Gastrocnemius medialis (tissue), 4 donors: ENCODE measurements at regions not wholly inside any gene's neighbourhood (a gene's known extent, or its start where the extent isn't known, plus 50 kb on each side); places are given as distances from the start of the nearest gene placed in this dataset.

Experiments
- POLR2A ChIP-seq, 2 donors: fragments of 450-650 bp; IDR thresholded peaks; one replicate each; pipeline ENCODE4 v1.6.1; 2017; ENCODE audit warnings: antibody characterized with exemption in 2 of 2, mild to moderate bottlenecking in 2 of 2, moderate library complexity in 2 of 2
- TF ChIP-seq, protein P1 (sequence below), 5 experiments: fragments of 450-650 bp in 3 of 5; fragments of 200-600 bp in 2 of 5; sonication (generic) in 2 of 5; IDR thresholded peaks in 4 of 5; conservative IDR thresholded peaks in 1 of 5; 1 replicate in 4 of 5; 2 replicates in 1 of 5; pipeline ENCODE4 v1.5.1; 2016 to 2019; ENCODE audit warnings: antibody characterized with exemption in 5 of 5, mild to moderate bottlenecking in 3 of 5, moderate library complexity in 3 of 5

DNA sequence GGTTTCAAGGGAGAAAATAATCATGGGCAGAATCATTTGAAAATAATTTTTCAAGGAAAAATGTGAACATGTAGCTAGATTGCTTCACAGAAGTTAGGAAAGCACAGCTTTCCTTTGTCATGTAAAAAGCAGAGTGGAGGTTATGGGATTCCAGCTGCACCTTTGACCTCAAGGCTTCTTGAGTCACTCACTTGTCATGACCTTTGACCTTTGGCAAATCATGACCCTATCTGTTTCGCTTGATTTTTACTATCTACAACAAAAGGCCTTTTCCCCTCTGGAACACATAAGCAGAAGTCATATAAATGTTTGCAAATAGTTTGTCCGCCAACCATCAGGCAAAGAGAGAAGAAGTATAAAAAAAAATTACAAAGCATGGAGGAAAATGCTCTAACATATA is 210.7 kb upstream of the MIR17HG start:
- TF ChIP-seq, protein P1, sequence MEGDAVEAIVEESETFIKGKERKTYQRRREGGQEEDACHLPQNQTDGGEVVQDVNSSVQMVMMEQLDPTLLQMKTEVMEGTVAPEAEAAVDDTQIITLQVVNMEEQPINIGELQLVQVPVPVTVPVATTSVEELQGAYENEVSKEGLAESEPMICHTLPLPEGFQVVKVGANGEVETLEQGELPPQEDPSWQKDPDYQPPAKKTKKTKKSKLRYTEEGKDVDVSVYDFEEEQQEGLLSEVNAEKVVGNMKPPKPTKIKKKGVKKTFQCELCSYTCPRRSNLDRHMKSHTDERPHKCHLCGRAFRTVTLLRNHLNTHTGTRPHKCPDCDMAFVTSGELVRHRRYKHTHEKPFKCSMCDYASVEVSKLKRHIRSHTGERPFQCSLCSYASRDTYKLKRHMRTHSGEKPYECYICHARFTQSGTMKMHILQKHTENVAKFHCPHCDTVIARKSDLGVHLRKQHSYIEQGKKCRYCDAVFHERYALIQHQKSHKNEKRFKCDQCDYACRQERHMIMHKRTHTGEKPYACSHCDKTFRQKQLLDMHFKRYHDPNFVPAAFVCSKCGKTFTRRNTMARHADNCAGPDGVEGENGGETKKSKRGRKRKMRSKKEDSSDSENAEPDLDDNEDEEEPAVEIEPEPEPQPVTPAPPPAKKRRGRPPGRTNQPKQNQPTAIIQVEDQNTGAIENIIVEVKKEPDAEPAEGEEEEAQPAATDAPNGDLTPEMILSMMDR (IDR thresholded peaks at IDR 0.05 in 4 of 5, conservative IDR thresholded peaks at IDR 0.05 in 1 of 5) = no peak
- no peak for TF ChIP-seq POLR2A (IDR thresholded peaks at IDR 0.05)
